Pancreas (tissue), 10 donors: ENCODE measurements at regions not wholly inside any gene's neighbourhood (a gene's known extent, or its start where the extent isn't known, plus 50 kb on each side); places are given as distances from the start of the nearest gene placed in this dataset.
A peak's percentile ranks its signal among the peaks of the same experiment; 100 is the strongest.

Experiments
- ATAC-seq, 4 donors: fragments of 200-7000 bp; cut with Tn5 transposase; one replicate each; pipeline versions ENCODE4 v1.8.0 to v1.9.1; 2020; ENCODE audit warnings: mild to moderate bottlenecking in 4 of 4, moderate library complexity in 4 of 4
- DNase-seq, 6 donors: peaks; one replicate each; pipeline ENCODE4 v3.0.0-alpha.2; 2020
- FAIRE-seq: peaks from 2 replicates; lab custom pipeline; 2012; peaks lifted over from hg19 to GRCh38; lab: Jason Lieb, UNC
- H3K27ac ChIP-seq, 4 donors: fragments of 200-600 bp; sonication (generic); 1 replicate in 3 of 4; 2 replicates in 1 of 4; pipeline versions ENCODE4 v1.5.0 to v1.8.0; 2020
- H3K27me3 ChIP-seq, 4 donors: fragments of 200-600 bp; one replicate each; pipeline ENCODE4 v1.8.0; 2021
- H3K36me3 ChIP-seq, 3 donors: fragments of 200-600 bp; sonication (generic) in 1 of 3; one replicate each; pipeline versions ENCODE4 v1.5.0 to v1.8.0; 2020 to 2021
- H3K4me1 ChIP-seq, 3 donors: fragments of 200-600 bp; one replicate each; pipeline ENCODE4 v1.8.0; 2021
- H3K4me3 ChIP-seq, 4 donors: fragments of 200-600 bp; sonication (generic) in 2 of 4; one replicate each; pipeline versions ENCODE4 v1.5.0 to v1.8.0; 2020 to 2021
- H3K9me3 ChIP-seq, 4 donors: fragments of 200-600 bp; one replicate each; pipeline ENCODE4 v1.8.0; 2021
- CTCF ChIP-seq, 4 donors: fragments of 200-600 bp; sonication (generic) in 3 of 4; IDR thresholded peaks; one replicate each; pipeline versions ENCODE4 v1.5.0 to v1.8.0; 2021; ENCODE audit warnings: antibody characterized with exemption in 4 of 4
- WGBS, 2 donors: extraction: QIAGEN DNeasy Blood & Tissue Kit; methylation state at CpG; one replicate each; pipeline ENCODE4 v1.1.7; 2013; 5-methylcytosine and 5-hydroxymethylcytosine counted together
- intact Hi-C, 3 donors: fragments of 100-400 bp; cut with DNase I; formaldehyde crosslinking; loops; one replicate each; pipeline versions ENCODE4 v1.11.1 to v1.14.2; 2022
- donor health status: healthy with polysubstance abuse.
- donor health status: DM: no; HTN: no; CAD: no; lungs with moderate emphysema.
- donor health status: DM: no; HTN: no; CAD: no.
- donor health status: control.
- donor health status: control.
- donor health status: Bipolar disorder and iron deficiency.
- donor health status: DM: yes; HTN: yes; CAD: no.
- donor health status: DM: no; HTN: no; CAD: no.
- donor health status: DM: no; HTN: no; CAD: no.
- donor health status: DM: yes; HTN: yes; CAD: no.

- H3K9me3 ChIP-seq = no peaks in the 10 kb centered on the region
- ATAC-seq = no peak
- H3K36me3 ChIP-seq = no peaks in the 10 kb centered on the region
- FAIRE-seq = no peak
- H3K4me1 ChIP-seq = no peaks in the 10 kb centered on the region
- intact Hi-C loops = no loop called here
- no peak overlapping the region for H3K27ac ChIP-seq
- no peak overlapping the region for H3K4me3 ChIP-seq
- WGBS, 2 donors = 88 to 92% methylated on average over 24 of the region's 24 CpGs
- DNase-seq = peak in 1 of 6 donors; percentile 36
- H3K27me3 ChIP-seq = no peaks in the 10 kb centered on the region
- no peak for TF ChIP-seq CTCF (IDR thresholded peaks at IDR 0.05)
These were observed 171.7 kb downstream of the C16orf95 start for GRCh38 chr16:87145181-87146176.

GRCh38 chr16:87146676-87147075 lies 170.5 kb downstream of the C16orf95 start:
- Histone ChIP-seq H3K4me1 (no peaks in the 10 kb centered on the region), H3K27me3 (no peaks in the 10 kb centered on the region), H3K27ac (no peak overlapping the region), H3K36me3 (no peaks in the 10 kb centered on the region), H3K9me3 (no peaks in the 10 kb centered on the region), H3K4me3 (no peak overlapping the region)
- DNase-seq = peak in 1 of 6 donors; percentile 10
- 92 to 94% methylated on average over 5 of the region's 5 CpGs for WGBS, 2 donors
- ATAC-seq = no peak
- FAIRE-seq = no peak
- TF ChIP-seq CTCF (IDR thresholded peaks at IDR 0.05) = no peak
- intact Hi-C loops = no loop called here

- Histone ChIP-seq H3K4me1 (no peaks in the 10 kb centered on the region), H3K9me3 (no peaks in the 10 kb centered on the region), H3K27ac (no peak overlapping the region), H3K4me3 (no peak overlapping the region), H3K27me3 (no peaks in the 10 kb centered on the region), H3K36me3 (no peaks in the 10 kb centered on the region)
- no peak for TF ChIP-seq CTCF (IDR thresholded peaks at IDR 0.05)
- 98 to 100% methylated on average over 1 of the region's 1 CpG for WGBS, 2 donors
- DNase-seq (no peak), FAIRE-seq (no peak), ATAC-seq (no peak)
- intact Hi-C loops = no loop called here
These were observed 168.1 kb downstream of the C16orf95 start for GRCh38 chr16:87149051-87149450.

GRCh38 chr16:87150262-87150661 lies 166.9 kb downstream of the C16orf95 start:
- Histone ChIP-seq H3K36me3 (no peaks in the 10 kb centered on the region), H3K27ac (no peak overlapping the region), H3K4me3 (no peak overlapping the region), H3K9me3 (no peaks in the 10 kb centered on the region), H3K27me3 (no peaks in the 10 kb centered on the region), H3K4me1 (no peaks in the 10 kb centered on the region)
- intact Hi-C loops = no loop called here
- no peak for TF ChIP-seq CTCF (IDR thresholded peaks at IDR 0.05)
- FAIRE-seq (no peak), ATAC-seq (no peak), DNase-seq (peak in 1 of 6 donors; percentile 39)
- 57 to 73% methylated on average over 13 of the region's 13 CpGs for WGBS, 2 donors
